GM18907 (cell line): ENCODE measurements at regions not wholly inside any gene's neighbourhood (a gene's known extent, or its start where the extent isn't known, plus 50 kb on each side); places are given as distances from the start of the nearest gene placed in this dataset.

ENCODE experiments used
- ATAC-seq: cut with Tn5 transposase; IDR thresholded peaks from one replicate; pipeline ENCODE4 v1.9.1; 2021; ENCODE audit warnings: mild to moderate bottlenecking, moderate library complexity; ENCODE audit not compliant: unreplicated experiment

- no peak for ATAC-seq
Measured at GRCh38 chr5:89499787-89500186, 616.8 kb upstream of the MEF2C start.

GRCh38 chr5:89498699-89499098, 615.7 kb upstream of the MEF2C start:
- ATAC-seq, result no peak

GRCh38 chr5:89493414-89493813, 610.4 kb upstream of the MEF2C start:
- ATAC-seq, result no peak

GRCh38 chr5:89484962-89485361, 602.0 kb upstream of the MEF2C start:
- no peak for ATAC-seq

DNA sequence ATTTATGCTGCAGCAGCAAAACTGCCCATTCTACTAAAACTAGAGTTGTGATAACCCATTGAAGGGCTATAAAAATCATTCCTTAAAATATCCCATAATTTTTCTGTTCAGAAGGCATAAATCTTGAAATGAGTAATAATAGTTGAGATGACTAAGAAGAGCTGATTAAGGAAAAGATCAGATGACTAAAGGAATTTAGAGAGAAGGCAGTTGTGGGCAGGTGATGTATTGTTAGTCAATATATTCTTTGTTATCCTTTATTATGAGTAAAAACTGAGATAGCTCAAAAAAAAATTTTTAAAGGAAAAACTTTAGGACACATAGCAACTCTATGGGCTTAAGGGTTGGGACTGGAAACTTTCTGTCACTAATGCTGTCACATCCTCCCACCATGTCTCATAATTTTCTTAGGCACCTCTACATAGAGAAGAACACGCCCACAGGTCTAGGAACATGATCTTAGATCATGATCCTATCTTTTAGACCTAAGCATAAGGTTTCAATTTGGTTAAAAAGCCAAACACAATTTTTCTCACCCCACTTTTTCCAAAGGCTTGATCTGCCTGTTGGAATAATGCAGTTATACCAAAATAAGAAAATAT, 597.5 kb upstream of the MEF2C start:
- ATAC-seq, result no peak

DNA sequence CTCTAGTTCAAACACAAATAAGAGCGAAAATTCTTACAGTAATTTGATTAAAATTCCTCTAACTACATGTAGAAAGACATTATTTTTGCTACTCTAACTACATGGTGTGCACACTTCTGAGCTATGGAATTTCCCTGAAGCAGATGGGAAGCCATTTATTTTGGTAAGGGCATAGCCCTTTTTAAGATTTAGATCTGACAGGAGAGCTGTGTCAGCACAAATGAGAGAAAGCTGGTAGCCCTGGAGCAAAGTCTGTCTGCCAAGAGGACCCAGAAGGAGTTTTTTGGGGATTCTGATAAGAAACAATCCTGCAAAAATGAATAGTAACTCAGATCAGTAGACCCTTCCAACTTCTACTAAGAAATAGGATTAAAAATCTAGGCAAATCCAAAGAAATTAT, 595.9 kb upstream of the MEF2C start:
- ATAC-seq, result no peak

GRCh38 chr5:89473196-89473595, 590.2 kb upstream of the MEF2C start:
- no peak for ATAC-seq

DNA sequence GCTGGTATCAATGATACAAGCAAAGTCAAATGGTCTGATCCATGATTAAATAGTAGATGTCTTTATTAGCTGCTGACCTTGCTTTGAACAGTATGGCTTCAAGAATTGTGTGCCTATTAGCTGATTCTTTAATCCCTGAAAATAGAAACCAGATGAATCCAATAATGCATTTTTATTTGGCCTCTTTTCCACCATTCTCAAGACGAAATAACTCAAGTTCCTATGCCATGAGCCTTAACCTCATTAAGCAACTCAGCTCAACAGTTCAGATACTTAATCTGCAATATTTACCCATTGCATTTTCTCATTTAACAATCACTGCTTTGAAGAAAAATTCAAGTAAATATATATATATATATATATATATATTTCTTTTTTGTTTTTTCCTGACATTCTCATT, 588.6 kb upstream of the MEF2C start:
- no peak for ATAC-seq

DNA sequence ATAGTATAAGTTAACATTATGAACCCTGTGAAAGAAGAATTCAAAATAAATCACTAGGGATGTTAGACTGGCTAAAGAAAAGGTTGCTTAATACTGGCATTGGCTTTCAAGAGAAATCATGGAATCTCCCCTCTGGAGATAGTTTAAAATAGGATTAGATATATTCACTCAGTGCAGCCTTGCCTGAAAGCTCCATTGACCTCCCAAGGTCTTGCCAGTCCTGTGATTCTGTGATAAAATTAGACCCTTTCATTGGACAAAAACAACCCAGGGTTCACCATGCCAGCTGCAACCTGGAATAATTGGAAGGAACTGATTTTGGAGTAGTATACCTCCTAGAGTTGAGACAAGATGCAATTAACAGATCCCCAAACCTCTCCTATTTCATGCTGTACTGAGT, 588.1 kb upstream of the MEF2C start:
- no peak for ATAC-seq

- ATAC-seq, result no peak
Measured at GRCh38 chr5:89470658-89471057, 587.7 kb upstream of the MEF2C start.

DNA sequence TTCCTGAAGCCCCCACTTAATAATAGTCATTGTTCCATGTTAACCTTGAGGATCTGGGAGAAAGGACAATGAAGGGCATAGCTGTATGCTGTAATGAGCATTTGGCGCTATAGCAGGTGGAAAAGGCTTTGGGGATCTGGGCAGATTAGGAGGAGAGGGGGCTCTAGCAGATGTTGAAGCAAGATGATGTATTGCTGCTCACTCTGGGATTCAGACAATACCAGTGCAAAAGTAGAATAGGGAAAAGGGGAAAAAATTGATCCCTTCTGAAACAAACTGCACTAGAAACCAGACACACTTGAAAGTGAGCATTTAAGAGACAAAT, 575.3 kb upstream of the MEF2C start:
- no peak for ATAC-seq

GRCh38 chr5:89457411-89458331, 574.7 kb upstream of the MEF2C start:
- no peak for ATAC-seq

DNA sequence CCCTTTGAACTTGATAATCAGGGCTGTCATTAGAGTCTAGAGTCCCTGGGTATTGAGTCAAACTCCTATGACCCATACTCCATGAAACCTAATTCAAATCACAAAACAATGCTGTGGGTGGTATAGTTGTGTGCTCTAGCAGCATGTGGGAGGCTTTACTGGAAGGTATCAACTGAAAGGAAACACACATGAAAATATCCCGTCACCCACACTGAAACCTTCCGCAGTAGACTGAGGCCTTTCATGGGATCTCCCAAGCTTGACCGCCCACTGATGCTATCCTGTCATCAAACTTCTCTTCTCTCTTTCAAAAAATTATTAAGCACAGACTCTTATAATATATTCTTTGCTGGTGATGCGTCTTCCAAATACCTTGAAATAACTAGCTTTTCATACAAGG, 569.1 kb upstream of the MEF2C start:
- no peak for ATAC-seq

GRCh38 chr5:89451263-89451662, 568.3 kb upstream of the MEF2C start:
- ATAC-seq, result no peak

DNA sequence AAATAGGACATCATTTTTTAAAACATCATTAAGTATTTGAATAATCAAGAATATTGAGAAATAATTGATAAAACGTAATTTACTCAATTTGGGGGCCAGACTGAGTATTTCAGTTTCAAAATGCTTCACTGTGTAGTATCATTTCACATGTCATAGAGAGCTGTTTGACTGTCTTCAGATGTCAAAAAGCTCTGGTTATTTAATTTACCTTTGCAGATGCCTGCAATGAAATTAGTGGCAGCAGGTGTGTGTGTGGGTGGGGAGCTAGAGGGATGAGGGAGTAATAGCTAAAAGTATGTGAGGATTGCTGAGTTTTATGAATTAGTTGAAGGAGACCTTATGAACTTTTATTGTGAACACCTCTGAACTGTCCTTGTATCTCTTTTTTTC, 567.2 kb upstream of the MEF2C start:
- ATAC-seq, result no peak

GRCh38 chr5:89449392-89450148, 566.6 kb upstream of the MEF2C start:
- ATAC-seq, result no peak

GRCh38 chr5:89447027-89447426, 564.0 kb upstream of the MEF2C start:
- no peak for ATAC-seq

DNA sequence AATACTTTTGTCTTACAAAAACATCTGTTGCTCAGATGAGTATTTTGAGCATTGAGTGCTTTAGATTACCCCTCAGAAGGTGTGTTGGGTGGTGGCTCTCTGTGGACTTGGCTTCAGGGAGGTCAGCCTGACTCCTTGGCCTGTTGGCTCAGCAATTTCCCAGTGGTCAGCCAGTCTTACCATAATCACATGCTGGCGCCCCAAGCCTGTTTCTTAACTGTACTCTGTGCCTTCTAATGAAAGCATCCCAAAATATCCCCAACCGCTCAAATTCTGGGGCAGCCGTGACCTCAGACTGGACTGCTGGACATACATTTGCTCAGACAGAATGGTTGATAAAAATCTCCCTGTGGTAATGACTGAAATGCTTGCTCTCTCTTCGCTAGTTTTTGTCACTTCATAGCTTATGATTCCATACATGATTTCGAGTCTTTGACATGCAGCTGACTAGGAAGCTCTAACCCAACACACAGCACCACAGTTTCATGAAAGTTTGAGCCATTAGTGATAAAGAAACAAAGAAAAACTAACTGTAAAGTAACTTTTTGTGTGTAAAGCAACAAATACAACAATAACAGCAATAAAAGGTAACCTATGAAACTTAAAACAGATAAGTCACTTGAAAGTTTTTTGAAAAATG, 562.2 kb upstream of the MEF2C start:
- no peak for ATAC-seq

DNA sequence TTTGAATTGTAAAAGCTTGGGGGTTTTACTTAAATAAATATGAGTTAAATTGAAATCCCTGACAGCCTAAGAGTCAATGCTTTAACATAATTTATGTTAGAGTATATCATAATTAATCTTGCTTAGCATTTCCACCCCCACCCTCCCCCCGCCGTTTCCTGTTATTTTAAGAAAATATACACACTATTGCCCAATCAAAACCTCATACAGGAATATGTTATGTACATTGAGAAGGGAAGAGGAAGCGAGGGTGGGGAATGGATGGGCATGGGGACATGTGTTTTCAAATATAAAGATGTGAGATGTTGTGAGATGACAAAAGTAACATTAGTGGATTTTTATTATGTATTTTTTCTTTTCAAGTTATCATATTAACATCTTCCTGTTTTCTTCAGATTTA, 561.1 kb upstream of the MEF2C start:
- no peak for ATAC-seq

- no peak for ATAC-seq
Measured at GRCh38 chr5:89443508-89443907, 560.5 kb upstream of the MEF2C start.

- ATAC-seq, result no peak
Measured at GRCh38 chr5:89441965-89442364, 559.0 kb upstream of the MEF2C start.
